ENCODE measurements at regions not wholly inside any gene's neighbourhood (a gene's known extent, or its start where the extent isn't known, plus 50 kb on each side); places are given as distances from the start of the nearest gene placed in this dataset.

GRCh38 chrX:43083016-43083415 is 305.1 kb upstream of the PPP1R2C start:
- TF ChIP-seq CTCF (conservative IDR thresholded peaks at IDR 0.05) (no peak), EZH2 (IDR thresholded peaks at IDR 0.05; ENCODE audit: low read depth) (no peak)
